ENCODE measurements at regions not wholly inside any gene's neighbourhood (a gene's known extent, or its start where the extent isn't known, plus 50 kb on each side); places are given as distances from the start of the nearest gene placed in this dataset.
A peak's percentile ranks its signal among the peaks of the same experiment; 100 is the strongest.

GRCh38 chr1:61519631-61520030 is 205.3 kb downstream of the TM2D1 start:
- Histone ChIP-seq H3F3A (ENCODE audit: insufficient read depth) (no peaks in the 10 kb centered on the region), H3K27ac (no peak overlapping the region), H3K4me1 (ENCODE audit: insufficient read depth) (no peaks in the 10 kb centered on the region), H4K20me1 (ENCODE audit: insufficient read depth) (no peaks in the 10 kb centered on the region), H3K79me2 (ENCODE audit: insufficient read depth) (no peaks in the 10 kb centered on the region), H3K9ac (no peak overlapping the region), H3K4me3 (no peak overlapping the region), H3K9me2 (ENCODE audit: insufficient read depth) (no peaks in the 10 kb centered on the region), H3K4me2 (ENCODE audit: unreplicated experiment) (no peak overlapping the region), H3K9me3 (ENCODE audit: low read depth) (no peaks in the 10 kb centered on the region), H2AFZ (no peak overlapping the region), H3K36me3 (ENCODE audit: low read depth) (no peaks in the 10 kb centered on the region), H3K27me3 (replicated peaks; ENCODE audit: insufficient read depth) (no peaks in the 10 kb centered on the region)
- no peak for DNase-seq
- TF ChIP-seq EZH2phosphoT487 (IDR thresholded peaks at IDR 0.05; ENCODE audit: insufficient read depth, low read depth) (no peak), EZH2 (IDR thresholded peaks at IDR 0.05; ENCODE audit: insufficient read depth, poor library complexity, severe bottlenecking) (no peak)
- 80 to 86% methylated on average over 2 of the region's 2 CpGs for WGBS, 2 experiments (ENCODE audit: low coverage in 1 of 2, low lambda C conversion rate in 2 of 2, missing lambda C conversion rate in 2 of 2)
- in situ Hi-C loops (cut with MboI), result no loop called here

DNA sequence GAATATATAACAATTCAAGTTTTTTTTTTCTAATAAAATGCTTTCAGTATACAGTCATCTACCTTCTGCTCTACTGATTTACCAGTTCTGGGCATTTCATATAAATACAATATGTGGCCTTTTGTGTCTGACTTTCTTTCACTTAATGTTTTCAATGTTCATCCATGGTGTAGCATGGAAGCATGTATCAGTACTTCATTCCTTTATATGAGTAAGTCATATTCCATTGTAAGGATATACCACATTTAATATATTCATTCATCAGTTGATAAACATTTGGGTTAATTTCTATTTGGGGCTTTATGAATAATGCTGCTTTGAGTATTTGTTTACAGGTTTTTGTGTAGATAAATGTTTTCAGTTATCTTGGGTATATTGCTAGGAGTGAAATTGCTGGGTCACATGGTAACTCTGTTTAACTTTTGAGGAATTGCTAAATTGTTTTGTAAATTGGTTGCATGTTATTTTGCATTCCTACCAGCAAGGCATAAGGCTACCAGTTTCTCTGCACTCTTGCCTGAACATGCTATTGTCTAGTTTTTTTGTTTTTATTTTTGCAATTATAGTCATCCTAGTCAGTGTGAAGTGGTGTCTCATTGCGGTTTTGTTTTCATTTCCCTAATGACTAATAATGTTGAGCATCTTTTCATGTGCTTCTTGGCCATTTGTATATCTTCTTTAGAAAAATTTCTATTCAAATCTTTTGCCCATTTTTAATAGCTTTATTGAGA is 206.1 kb downstream of the TM2D1 start:
- Histone ChIP-seq H3K9me3 (ENCODE audit: low read depth) (no peaks in the 10 kb centered on the region), H3K4me3 (no peak overlapping the region), H3K36me3 (ENCODE audit: low read depth) (no peaks in the 10 kb centered on the region), H2AFZ (no peak overlapping the region), H4K20me1 (ENCODE audit: insufficient read depth) (no peaks in the 10 kb centered on the region), H3K27me3 (replicated peaks; ENCODE audit: insufficient read depth) (no peaks in the 10 kb centered on the region), H3F3A (ENCODE audit: insufficient read depth) (no peaks in the 10 kb centered on the region), H3K27ac (no peak overlapping the region), H3K4me2 (ENCODE audit: unreplicated experiment) (no peak overlapping the region), H3K4me1 (ENCODE audit: insufficient read depth) (no peaks in the 10 kb centered on the region), H3K79me2 (ENCODE audit: insufficient read depth) (no peaks in the 10 kb centered on the region), H3K9me2 (ENCODE audit: insufficient read depth) (no peaks in the 10 kb centered on the region), H3K9ac (no peak overlapping the region)
- WGBS, 2 experiments (ENCODE audit: low coverage in 1 of 2, low lambda C conversion rate in 2 of 2, missing lambda C conversion rate in 2 of 2), result 53 to 55% methylated on average over 1 of the region's 1 CpG
- DNase-seq, result peak; percentile 18
- TF ChIP-seq EZH2phosphoT487 (IDR thresholded peaks at IDR 0.05; ENCODE audit: insufficient read depth, low read depth) (no peak), EZH2 (IDR thresholded peaks at IDR 0.05; ENCODE audit: insufficient read depth, poor library complexity, severe bottlenecking) (no peak)
- in situ Hi-C loops (cut with MboI), result no loop called here

DNA sequence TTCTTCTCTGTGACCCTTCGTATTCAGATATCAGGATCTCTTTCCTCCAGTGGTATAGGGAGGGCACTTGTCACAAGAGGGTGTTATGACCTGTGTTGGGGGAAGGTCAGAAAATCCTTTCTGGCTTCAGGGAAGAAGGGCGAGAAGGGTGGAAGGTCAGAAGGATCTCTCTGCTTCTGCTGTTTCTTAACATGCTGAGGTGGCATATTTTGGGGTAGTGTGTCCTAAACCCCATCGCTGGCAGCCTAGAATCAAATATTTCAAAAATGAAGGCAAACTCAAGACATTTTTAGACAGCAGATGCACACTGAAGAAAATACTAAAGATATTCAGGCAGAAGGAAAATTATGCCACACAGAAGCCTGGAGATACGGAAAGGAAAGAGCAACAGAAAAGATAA is 207.6 kb downstream of the TM2D1 start:
- no peak overlapping the region for H3K4me2 ChIP-seq (ENCODE audit: unreplicated experiment)
- no peaks in the 10 kb centered on the region for H3K36me3 ChIP-seq (ENCODE audit: low read depth)
- WGBS, 2 experiments (ENCODE audit: low coverage in 1 of 2, low lambda C conversion rate in 2 of 2, missing lambda C conversion rate in 2 of 2), result 84 to 87% methylated on average over 4 of the region's 4 CpGs
- in situ Hi-C loops (cut with MboI), result no loop called here
- H3K9ac ChIP-seq, result no peak overlapping the region
- H3K4me1 ChIP-seq (ENCODE audit: insufficient read depth), result no peaks in the 10 kb centered on the region
- H3K4me3 ChIP-seq, result no peak overlapping the region
- no peak overlapping the region for H2AFZ ChIP-seq
- H3K27me3 ChIP-seq (replicated peaks; ENCODE audit: insufficient read depth), result no peaks in the 10 kb centered on the region
- no peak for TF ChIP-seq EZH2 (IDR thresholded peaks at IDR 0.05; ENCODE audit: insufficient read depth, poor library complexity, severe bottlenecking)
- TF ChIP-seq EZH2phosphoT487 (IDR thresholded peaks at IDR 0.05; ENCODE audit: insufficient read depth, low read depth), result no peak
- H3K9me3 ChIP-seq (ENCODE audit: low read depth), result no peaks in the 10 kb centered on the region
- no peaks in the 10 kb centered on the region for H4K20me1 ChIP-seq (ENCODE audit: insufficient read depth)
- H3K9me2 ChIP-seq (ENCODE audit: insufficient read depth), result no peaks in the 10 kb centered on the region
- no peaks in the 10 kb centered on the region for H3F3A ChIP-seq (ENCODE audit: insufficient read depth)
- no peak for DNase-seq
- H3K79me2 ChIP-seq (ENCODE audit: insufficient read depth), result no peaks in the 10 kb centered on the region
- H3K27ac ChIP-seq, result no peak overlapping the region

GRCh38 chr1:61515096-61515495 is 209.8 kb downstream of the TM2D1 start:
- no peaks in the 10 kb centered on the region for H3K9me3 ChIP-seq (ENCODE audit: low read depth)
- no peaks in the 10 kb centered on the region for H3K36me3 ChIP-seq (ENCODE audit: low read depth)
- no peaks in the 10 kb centered on the region for H4K20me1 ChIP-seq (ENCODE audit: insufficient read depth)
- H3K4me3 ChIP-seq, result no peak overlapping the region
- no peaks in the 10 kb centered on the region for H3K9me2 ChIP-seq (ENCODE audit: insufficient read depth)
- in situ Hi-C loops (cut with MboI), result no loop called here
- no peaks in the 10 kb centered on the region for H3K79me2 ChIP-seq (ENCODE audit: insufficient read depth)
- H3K27me3 ChIP-seq (replicated peaks; ENCODE audit: insufficient read depth), result no peaks in the 10 kb centered on the region
- WGBS, 2 experiments (ENCODE audit: low coverage in 1 of 2, low lambda C conversion rate in 2 of 2, missing lambda C conversion rate in 2 of 2), result 84 to 90% methylated on average over 2 of the region's 2 CpGs
- H2AFZ ChIP-seq, result no peak overlapping the region
- no peaks in the 10 kb centered on the region for H3K4me1 ChIP-seq (ENCODE audit: insufficient read depth)
- no peak for TF ChIP-seq EZH2phosphoT487 (IDR thresholded peaks at IDR 0.05; ENCODE audit: insufficient read depth, low read depth)
- no peak for TF ChIP-seq EZH2 (IDR thresholded peaks at IDR 0.05; ENCODE audit: insufficient read depth, poor library complexity, severe bottlenecking)
- no peak for DNase-seq
- no peak overlapping the region for H3K27ac ChIP-seq
- H3F3A ChIP-seq (ENCODE audit: insufficient read depth), result no peaks in the 10 kb centered on the region
- H3K4me2 ChIP-seq (ENCODE audit: unreplicated experiment), result no peak overlapping the region
- H3K9ac ChIP-seq, result no peak overlapping the region

All from GM23248 (cell line).